GM18867 (cell line): ENCODE measurements at regions not wholly inside any gene's neighbourhood (a gene's known extent, or its start where the extent isn't known, plus 50 kb on each side); places are given as distances from the start of the nearest gene placed in this dataset.
"Not testable (repeated sequence)": the region's sequence is repeated elsewhere in the genome, so short reads cannot be mapped to it uniquely, and the experiment has no call there.

ENCODE experiments used
- ATAC-seq: cut with Tn5 transposase; IDR thresholded peaks from one replicate; pipeline ENCODE4 v1.9.1; 2021; ENCODE audit warnings: mild to moderate bottlenecking, moderate library complexity; ENCODE audit not compliant: unreplicated experiment

DNA sequence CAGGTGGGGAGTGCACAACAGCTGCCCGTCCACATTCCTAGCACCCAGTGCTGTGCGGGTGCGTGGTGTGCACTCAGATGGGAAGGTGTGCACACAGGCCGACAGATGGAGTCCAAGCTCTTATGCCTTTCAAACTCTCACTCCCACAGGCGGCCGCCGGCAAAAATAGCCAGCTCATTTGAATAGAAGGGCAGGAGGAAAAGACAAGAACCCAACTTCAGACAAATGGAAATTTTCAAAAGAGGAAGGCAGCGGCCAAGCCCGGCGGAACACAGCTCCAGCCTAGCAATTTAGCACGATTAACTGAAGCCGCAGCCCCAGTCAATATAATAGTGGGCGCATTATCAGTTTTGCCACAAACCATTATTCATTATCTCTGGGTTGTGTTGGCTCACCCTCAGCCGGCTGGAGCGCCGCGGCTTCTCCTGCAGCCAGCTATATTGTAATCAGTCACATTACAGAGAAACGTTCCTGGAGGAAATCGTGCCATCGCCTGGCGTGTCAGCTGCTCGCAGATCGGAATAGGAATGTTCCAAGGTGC lies 103.9 kb upstream of the SEC14L1 start:
- no peak for ATAC-seq

DNA sequence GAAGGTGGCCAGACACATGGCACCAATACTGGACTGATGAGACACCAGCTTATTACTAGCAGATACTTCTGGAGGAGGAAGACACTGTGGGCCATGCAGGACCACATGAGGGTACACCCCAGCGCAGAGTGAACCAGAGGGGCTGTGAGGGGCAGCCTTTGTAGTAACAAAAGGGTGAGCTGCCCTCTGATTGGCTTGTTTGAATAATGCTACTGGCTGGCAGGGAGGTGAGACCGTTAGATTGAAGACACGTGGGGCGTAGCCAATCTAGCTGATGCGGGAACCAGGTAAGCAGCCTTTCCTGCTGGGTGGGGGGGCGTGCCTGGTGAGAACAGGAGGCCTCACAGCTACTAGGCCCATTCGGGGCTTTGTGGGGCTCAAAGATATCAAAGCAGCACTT lies 102.8 kb upstream of the SEC14L1 start:
- ATAC-seq: no peak

DNA sequence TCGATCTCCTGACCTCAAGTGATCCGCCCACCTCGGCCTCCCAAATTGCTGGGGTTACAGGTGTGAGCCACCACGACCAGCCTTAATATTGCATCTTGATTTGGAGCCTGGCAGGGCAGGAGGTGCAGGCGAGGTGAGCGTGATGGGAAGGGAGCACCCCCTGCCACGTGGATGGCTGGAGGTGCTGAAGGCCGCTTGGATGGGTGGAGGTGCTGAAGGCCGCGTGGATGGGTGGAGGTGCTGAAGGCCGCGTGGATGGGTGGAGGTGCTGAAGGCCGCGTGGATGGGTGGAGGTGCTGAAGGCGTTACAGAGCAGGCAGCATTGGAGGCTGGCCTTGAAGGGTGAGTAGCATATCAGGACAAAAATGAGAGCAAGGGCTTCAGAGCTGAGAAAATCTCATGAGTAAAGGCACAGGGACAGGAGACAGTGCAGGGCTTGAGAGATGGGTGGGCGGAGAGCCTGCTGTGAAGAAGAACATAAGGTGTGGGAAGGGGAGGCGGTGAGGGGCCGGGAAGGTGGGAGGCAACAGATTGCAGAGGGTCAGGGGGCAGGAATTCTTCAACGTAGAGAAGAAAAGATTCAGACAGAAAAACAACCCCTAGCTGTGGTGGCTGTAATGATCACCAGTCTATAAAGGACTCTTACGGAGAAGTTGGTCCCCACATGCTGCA lies 101.7 kb upstream of the SEC14L1 start:
- no peak for ATAC-seq

DNA sequence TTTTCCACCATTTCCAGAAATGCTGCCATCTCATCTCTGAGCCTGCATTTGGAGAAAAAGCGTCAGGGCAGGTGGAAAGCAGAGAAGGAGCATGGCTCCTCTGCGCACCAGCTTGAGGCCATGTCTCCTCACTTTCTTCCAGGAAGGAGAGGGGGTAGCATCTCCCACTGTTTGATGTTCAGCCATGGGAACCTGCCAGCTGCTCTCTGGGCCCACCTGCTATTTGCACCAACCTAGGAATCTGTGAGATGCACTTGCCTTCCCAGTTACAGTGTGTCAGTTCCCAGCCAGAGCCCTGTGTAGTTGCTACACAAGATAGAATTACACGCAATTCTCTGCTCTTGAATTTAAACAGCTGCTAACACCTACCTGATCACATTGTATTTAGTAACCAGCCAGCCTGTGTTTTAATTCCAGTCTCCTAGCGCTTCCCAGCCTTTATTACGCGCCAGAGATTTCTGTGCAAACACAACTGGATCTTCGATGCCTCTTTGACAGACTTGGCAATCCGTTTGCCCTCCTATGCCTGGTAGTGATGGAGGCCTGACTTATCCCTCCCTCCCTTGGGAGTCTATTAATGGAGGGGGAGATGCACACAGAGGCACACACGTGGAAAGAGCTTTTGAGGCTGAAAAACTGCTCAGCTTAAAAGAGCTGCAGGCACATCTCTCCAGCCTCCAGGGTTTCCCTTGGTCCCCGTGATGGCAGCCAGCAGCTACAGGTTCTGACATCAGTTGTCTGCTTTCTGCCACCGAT lies 98.1 kb upstream of the SEC14L1 start:
- no peak for ATAC-seq

DNA sequence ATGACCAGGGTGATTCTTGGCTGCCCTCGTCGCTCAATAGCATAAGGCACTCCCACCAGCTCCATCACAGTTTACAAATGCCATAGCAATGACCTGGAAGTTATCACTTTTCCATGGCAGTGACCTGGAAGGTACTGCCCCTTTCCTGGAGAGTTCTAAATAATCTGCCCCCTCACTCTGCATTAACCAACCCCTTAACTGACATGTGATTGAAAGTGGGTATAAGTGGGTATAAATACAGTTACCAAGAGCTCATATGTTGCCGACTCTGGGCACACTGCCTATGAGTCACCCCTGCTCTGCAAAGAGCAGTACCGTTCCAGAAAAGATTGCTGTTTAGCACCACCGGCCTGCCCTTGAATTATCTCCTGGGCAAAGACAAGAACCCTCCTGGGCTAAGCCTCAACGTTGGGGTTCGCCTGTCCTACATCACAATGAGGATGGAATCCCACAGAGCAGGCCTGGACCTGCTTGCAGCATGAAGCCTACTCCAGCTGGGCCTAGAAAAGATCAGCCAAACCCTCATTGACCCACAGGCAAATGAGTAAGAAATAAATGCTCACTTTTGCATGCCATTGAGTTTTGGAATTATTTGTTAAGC lies 95.2 kb upstream of the SEC14L1 start:
- no peak for ATAC-seq

DNA sequence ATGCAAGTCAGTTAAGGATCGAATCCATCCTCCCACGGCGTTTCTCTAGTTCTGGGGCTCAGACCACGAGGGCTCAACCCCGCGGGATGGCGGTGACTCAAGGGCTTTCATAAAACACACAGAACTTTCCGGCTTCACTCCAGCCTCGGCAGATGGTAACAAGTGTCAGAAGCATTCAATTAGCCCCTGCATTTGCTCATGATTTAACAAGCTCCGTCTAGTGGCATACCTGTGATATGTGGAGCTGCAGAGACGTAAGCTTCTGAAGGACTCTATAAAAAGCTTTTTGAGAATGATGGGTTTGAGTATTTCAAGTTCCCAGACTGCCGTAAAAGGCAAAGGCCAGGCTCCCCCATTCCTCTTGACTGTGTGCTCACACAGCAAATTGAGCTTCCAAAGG lies 91.3 kb upstream of the SEC14L1 start:
- ATAC-seq: no peak

DNA sequence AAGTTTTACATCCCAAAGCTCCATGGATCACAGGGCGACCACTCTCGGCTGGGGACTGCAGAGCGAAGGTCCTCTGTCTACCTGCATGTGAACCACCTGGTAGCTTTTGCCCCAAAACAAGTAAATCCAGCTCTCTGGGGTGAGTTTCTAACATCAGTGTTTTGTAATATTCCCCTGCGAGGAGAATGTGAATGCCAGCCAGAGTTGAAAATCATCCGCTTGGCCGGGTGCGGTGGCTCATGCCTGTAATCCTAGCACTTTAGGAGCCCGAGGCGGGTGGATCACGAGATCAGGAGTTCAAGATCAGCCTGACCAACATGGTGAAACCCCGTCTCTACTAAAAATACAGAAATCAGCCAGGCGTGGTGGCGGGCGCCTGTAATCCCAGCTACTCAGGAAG lies 89.9 kb upstream of the SEC14L1 start:
- not testable (repeated sequence) for ATAC-seq

DNA sequence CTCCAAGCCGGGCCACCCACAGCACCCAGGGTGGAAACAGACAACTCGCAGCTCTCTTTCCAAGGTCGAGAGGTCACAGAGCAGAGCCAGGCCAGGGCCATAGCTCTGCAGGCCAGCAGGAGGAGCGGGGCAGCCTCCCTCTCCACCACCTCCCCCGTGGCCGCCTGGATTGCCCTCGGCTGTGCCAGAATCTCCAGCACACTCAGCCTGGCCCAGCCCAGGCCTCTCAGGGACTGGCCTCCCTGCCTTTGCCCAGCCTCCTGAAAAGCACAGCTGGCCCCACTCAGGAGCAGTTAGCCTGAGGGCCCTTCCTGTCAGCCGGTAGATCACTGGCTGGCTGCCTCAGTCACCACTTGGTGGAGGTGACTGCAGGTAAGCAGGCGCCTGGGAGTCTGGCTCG lies 85.8 kb upstream of the SEC14L1 start:
- ATAC-seq: no peak

DNA sequence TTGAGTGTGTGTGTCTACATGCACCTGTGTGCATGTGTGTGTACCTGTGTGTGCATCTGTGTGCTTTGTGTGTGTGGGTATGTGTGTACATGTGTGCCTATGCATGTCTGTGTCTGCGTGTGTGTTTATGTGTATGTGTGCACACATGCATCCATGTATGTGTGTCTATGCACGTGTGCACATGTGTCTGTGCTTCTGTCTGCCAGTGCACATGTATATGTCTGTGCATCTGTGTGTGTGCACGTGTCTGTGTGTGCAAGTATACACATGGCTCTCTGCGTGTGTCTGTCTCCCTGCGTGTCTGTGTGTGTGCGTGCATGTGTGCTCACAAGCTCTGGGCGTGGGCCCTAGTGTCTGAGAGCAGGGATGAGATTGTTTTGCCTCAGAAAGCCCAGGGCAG lies 85.3 kb upstream of the SEC14L1 start:
- no peak for ATAC-seq

DNA sequence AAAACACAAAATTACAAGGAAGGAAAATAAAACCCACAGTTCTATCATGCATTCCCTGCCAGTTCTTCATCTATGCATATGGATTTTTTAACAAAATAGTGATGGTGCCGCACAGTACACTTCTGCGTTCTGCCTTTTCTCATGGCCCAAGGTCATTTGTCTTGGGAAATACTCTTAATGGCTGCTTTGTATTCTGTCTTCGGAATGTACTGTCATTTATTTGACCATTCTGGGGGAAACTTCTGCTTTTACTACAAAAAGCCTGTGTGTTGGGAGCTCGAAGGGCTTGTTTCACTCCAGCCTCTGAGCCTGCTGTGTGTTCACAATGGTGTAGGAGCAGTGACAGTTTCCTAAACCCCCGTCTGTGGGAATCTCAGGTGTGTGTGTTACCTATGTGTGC lies 82.8 kb upstream of the SEC14L1 start:
- ATAC-seq: no peak

DNA sequence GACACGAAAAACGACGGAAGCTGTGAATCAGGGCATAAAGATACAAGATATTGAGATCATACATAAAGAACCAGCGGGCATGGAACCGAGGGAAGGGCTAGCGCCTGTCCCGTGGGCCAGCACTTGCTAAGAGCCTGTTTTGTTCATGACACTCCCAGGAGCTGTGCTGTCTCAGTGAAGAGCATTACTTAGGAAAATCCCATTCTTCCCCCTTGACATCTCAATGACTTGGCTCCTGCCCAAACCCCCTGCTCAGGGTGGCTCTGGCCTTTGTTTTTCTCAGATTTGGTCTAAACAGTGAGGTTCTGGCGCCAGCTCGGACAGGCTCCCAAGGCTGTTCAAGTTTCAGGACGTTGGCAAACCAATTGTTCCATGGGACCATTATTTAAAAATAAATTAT lies 79.1 kb upstream of the SEC14L1 start:
- no peak for ATAC-seq

DNA sequence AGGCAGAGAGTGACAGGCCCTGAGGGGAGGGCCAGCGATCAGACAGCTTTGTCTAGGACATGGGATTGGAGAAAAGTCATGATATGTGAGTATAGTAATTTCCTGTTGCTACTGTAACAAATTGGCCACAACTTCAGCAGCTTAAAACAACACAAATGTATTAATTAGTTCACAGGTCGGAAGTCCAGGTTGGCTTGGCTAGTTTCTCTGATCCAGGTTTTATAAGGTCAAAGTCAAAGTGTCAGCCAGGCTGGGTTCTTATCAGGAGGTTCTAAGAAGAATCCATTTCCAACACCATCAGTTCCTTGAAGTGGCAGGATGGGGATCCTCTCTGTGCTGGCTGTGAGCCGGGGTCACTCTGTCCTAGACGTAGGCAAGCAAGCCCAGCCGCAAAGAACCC lies 76.2 kb upstream of the SEC14L1 start:
- no peak for ATAC-seq

DNA sequence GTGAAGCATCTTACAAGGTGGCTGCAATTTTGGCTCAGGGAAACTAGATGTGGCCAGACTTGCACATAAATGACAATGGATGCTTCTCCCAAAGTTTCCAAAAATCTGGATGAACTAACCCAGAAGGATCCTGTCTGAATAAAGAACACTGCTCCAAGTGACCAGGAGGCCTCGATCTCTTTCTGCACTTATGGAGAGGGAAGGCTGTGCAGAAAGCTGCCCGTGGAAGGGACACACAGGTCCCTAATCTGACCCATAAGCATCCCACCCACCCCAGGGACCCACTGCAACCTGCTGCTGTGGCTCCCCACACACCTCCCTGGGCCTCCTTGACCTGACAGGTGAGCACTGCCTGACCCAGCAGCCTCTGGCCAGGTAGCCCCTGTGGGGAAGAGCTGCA lies 74.6 kb upstream of the SEC14L1 start:
- ATAC-seq: no peak

DNA sequence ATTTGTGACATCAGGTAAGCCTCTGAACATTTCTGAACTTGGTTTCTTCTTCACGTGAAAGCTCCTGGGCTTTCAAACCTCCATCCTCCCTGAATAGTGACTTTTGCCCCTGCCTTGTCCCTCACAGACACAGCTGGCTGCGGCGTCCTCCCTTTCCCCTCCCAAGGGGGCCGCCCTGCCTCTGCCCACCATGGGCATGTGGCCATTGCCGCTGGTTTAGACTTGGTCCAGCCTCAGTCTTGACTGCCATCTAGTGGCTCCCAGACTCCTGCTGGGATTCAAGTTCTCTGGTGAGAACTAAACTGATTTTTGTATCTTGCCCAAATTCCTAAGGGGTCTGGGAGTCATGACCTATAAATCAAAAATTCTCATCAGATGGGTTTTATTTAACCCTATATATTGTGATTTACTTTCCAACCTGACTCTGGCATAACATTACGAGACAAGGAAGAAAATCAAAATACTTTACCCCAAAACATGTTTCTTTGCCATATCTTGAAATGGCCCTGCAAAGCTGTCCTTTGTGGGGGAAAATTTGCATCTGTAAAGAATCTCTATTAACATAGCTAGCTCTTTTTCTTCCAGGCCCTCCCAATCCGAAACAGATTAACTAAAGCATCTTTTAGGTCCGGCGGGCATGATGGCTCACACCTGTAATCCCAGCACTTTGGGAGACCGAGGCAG lies 73.9 kb upstream of the SEC14L1 start:
- not testable (repeated sequence) for ATAC-seq

DNA sequence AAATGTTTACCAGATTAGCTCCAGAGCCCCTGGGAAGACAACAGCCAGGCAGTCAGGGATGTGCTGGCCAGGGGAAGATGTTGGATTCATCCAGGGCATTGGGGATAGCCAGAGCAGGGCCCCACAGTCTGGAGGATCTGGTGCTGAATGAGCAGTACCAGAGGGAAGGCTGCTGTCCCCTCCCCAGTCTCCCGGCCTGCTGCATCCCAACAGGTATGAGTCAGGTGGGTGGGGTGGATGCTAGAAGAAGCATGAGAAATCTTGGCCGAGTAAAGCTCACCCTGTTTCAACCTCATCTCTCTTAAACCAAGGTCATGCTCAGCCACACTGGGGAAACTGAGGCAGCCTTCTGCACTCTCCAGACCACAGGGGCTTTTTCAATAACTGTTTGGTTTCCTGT lies 71.9 kb upstream of the SEC14L1 start:
- ATAC-seq: no peak

DNA sequence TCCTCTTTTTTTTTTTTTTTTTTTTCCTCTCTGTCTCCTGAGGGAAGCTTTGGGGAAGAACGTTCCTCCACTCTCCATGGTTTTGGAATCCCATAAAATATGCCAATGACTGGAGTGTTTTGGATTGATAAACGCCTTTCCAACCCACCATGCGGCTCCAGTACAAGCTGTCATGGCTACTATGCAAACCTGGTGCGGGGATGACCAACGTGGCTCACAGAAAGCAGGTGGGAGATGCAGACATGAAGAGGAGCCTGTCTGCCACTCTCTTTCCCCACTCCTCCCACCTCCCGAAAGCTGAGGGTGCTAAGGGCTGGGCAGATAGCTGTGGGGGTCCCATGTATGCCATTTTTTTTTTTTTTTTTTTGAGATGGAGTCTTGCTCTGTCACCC lies 69.9 kb upstream of the SEC14L1 start:
- ATAC-seq: no peak

DNA sequence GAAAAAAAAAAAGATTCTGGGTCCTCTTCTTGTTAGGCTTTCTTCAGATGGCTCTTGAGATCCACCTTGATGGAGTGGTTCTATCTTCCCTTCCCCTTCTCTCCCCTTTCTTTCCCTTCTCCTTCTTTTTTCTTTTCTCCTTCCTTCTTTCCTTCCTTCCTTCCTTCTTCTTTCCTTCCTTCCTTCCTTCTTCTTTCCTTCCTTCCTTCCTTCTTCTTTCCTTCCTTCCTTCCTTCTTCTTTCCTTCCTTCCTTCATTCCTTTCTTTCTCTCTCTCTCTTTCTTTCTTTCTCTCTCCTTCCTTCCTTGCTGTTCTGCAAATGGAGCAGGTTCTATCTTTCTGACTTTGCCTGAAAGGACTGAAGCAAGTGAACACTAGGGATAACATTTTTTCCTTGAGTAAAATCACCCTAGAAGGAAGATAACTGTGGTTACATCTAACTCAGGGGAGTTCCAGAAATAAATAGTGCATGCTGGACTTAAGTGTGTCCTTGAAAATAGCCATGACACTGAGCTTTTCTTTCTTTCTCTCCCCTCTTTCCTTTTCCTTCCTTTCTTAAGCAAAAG lies 68.8 kb upstream of the SEC14L1 start:
- ATAC-seq: no peak

DNA sequence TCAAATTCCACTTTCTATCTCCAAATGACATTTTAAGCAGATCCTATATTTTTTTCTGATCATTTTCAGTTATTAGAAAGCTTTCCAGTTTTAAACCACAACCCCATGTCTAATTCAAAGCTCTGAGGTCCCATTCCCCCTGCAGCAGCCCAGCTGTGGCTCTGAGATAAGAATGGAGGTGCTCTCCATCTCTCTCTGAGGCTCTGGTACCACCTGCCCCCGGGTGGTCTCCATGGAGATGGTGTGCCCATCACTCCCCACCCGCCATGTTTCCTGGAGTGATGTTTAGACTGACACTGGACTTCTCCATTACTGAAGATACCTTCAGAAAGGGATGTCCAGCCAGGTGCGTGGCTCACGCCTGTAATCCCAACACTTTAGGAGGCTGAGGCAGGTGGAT lies 68.1 kb upstream of the SEC14L1 start:
- ATAC-seq: no peak

DNA sequence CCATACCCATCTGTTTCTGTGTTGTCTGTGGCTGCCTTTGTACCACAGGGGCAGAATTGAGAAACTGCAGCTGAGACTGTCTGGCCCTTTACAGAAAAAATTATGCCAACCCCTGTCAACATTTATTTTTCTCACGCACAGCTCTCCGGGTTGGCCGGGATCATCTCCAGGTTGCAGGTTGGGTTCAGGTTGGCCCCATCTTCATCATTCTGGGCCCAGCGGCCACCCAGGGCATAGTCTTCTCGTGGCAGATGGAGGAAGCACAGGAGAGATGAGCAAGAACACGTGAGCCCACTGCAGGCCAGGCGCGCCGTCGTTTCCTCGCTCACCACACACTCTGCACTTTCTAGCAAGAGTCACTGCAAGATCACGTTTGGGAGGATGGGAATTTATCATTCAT lies 66.1 kb upstream of the SEC14L1 start:
- no peak for ATAC-seq

DNA sequence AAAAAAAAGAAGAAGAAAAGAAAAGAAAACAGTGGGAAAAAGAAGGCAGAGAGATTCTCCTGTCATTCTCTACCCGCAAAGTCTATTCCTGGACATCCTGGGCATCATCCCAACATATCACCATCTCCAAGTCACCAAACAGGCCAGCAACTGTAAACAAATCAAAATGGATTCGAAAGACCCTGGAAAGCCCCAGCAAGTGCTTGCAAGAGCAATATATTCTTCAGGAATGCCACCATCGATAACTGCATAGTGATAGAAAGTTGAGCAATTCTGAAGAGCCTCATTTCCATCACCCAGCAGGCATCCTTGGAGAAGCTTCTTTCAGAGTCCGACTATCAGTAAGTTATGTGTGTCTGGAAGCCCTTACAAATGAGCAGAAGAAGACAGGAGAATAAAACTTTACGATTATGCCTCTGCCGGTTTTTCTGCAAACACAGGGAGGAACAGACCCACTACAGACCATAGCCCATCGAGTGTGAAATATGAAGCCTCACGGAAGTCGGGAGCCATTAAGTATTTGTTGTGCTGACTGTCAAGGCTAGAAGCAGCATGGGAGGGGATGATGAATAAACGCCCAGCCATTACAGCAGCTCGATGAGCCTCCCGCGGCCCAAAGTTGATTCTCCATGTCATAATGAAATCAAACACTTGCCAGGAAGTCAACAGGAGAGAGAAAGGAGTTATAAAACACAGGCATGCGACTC lies 64.5 kb upstream of the SEC14L1 start:
- ATAC-seq: no peak

DNA sequence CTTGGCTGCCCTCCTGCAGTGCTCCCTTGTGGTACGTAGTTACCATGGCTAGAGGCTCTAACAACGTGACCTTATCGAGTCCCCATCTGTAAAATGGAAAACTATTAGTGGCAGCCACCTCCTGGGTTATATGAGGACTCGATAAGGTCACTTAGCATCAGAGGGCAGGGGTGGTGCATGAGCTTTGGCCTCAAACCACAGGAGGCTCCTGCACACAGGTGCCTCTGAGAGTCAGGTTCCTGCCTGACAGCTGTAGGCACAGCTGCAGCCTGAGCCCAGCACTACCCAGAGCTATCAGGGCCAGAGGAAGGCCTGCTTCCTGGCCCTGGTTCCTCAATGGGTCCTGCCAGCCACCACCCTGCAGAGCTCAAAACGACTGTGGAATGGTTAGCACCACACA lies 57.2 kb upstream of the SEC14L1 start:
- no peak for ATAC-seq
